ENCODE measurements at regions not wholly inside any gene's neighbourhood (a gene's known extent, or its start where the extent isn't known, plus 50 kb on each side); places are given as distances from the start of the nearest gene placed in this dataset.

DNA sequence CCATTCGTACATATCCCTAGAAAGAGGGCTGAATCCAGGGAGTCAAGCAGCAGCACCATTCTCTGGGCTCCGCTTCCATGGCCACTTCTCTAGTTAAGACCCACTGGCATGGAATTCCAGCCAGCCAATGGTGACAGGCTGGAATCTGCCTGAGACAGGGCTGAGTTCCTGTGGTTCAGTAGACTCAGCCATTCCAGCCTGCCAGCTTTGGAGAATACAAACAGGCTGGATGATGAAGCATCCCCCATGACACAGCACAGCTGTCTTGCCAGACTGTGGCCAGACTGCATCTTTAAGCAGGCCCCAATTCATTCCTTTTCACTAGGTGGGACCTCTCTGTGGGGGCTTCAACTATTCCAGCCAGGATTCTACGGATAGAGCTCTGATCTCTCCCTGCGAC lies 329.6 kb downstream of the XPNPEP1 start:
- H3K9ac ChIP-seq (ENCODE audit: extremely low read depth, insufficient read length, low read length): no peak overlapping the region
- H3K36me3 Mint-ChIP-seq (ENCODE audit: insufficient read depth in 1 of 3, low read depth in 3 of 3): peaks cover 0 to 8% (median 4%) of the 10 kb centered on the region in 3 experiments; a peak in 4 of 7 replicates
- no peaks in the 10 kb centered on the region for H3K79me1 ChIP-seq (ENCODE audit: insufficient read depth, low read depth, low read length, poor library complexity, severe bottlenecking)
- H2BK12ac ChIP-seq (ENCODE audit: insufficient read length, low read depth, low read length): no peak overlapping the region
- no peaks in the 10 kb centered on the region for H4K20me1 ChIP-seq (ENCODE audit: control insufficient read depth, insufficient read depth, insufficient read length)
- no peak overlapping the region for H3K4ac ChIP-seq (ENCODE audit: low read depth, low read length)
- H3K79me2 ChIP-seq (ENCODE audit: insufficient read depth, low read length): no peaks in the 10 kb centered on the region
- H3K4me2 ChIP-seq (ENCODE audit: insufficient read depth, insufficient read length, low read length): no peak overlapping the region
- peaks cover 12 to 17% of the 10 kb centered on the region in 2 experiments for H3K9me3 Mint-ChIP-seq
- H3K4me1 Mint-ChIP-seq: no peaks in the 10 kb centered on the region
- no peak overlapping the region for H3K27ac ChIP-seq (ENCODE audit: insufficient read length, low read depth, low read length)
- no peak overlapping the region for H3K23ac ChIP-seq (ENCODE audit: insufficient read length, low read depth, low read length)
- no CpG with 5 or more reads among the region's 4 CpGs for WGBS (ENCODE audit: extremely low coverage, insufficient read length, low lambda C conversion rate)
- no peaks in the 10 kb centered on the region for H3K23me2 ChIP-seq (ENCODE audit: insufficient read length, low read depth, low read length, poor library complexity, severe bottlenecking)
- H2BK20ac ChIP-seq (ENCODE audit: low read depth, low read length, poor library complexity, severe bottlenecking): no peak overlapping the region
- no peak overlapping the region for H3T11ph ChIP-seq (ENCODE audit: low read length)
- no peak overlapping the region for H2BK15ac ChIP-seq (ENCODE audit: low read depth, low read length)
- H3K27ac Mint-ChIP-seq: no peak overlapping the region
- H4K91ac ChIP-seq (ENCODE audit: insufficient read length, low read depth, low read length): no peak overlapping the region
- no peaks in the 10 kb centered on the region for H3K4me1 ChIP-seq (ENCODE audit: insufficient read depth, low read length)
- no peak overlapping the region for H2AK5ac ChIP-seq (ENCODE audit: insufficient read length, low read length)
- no peak overlapping the region for H4K5ac ChIP-seq (ENCODE audit: insufficient read length, low read depth, low read length)
- H3K14ac ChIP-seq (ENCODE audit: insufficient read depth, low read length): no peak overlapping the region
- TF ChIP-seq, protein P1, sequence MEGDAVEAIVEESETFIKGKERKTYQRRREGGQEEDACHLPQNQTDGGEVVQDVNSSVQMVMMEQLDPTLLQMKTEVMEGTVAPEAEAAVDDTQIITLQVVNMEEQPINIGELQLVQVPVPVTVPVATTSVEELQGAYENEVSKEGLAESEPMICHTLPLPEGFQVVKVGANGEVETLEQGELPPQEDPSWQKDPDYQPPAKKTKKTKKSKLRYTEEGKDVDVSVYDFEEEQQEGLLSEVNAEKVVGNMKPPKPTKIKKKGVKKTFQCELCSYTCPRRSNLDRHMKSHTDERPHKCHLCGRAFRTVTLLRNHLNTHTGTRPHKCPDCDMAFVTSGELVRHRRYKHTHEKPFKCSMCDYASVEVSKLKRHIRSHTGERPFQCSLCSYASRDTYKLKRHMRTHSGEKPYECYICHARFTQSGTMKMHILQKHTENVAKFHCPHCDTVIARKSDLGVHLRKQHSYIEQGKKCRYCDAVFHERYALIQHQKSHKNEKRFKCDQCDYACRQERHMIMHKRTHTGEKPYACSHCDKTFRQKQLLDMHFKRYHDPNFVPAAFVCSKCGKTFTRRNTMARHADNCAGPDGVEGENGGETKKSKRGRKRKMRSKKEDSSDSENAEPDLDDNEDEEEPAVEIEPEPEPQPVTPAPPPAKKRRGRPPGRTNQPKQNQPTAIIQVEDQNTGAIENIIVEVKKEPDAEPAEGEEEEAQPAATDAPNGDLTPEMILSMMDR (conservative IDR thresholded peaks at IDR 0.05): no peak
- no peak overlapping the region for H3K4me3 Mint-ChIP-seq
- H4K8ac ChIP-seq (replicated peaks; ENCODE audit: insufficient read length, low read depth, low read length): no peak overlapping the region
- no peaks in the 10 kb centered on the region for H3K27me3 ChIP-seq (ENCODE audit: insufficient read depth, low read length)
- no peaks in the 10 kb centered on the region; the same call in 1 of the 2 replicates for H3K27me3 Mint-ChIP-seq (ENCODE audit: low read depth)
- H3K18ac ChIP-seq (ENCODE audit: insufficient read length, low read depth, low read length): no peak overlapping the region
- H3K56ac ChIP-seq (ENCODE audit: insufficient read length, low read depth, low read length): no peak overlapping the region
- no peak overlapping the region for H2AFZ ChIP-seq (ENCODE audit: low read length)
- H2BK120ac ChIP-seq (ENCODE audit: low read depth, low read length, poor library complexity, severe bottlenecking): no peak overlapping the region
- H2BK5ac ChIP-seq (ENCODE audit: insufficient read length, low read length): no peak overlapping the region
- no peaks in the 10 kb centered on the region for H3K9me3 ChIP-seq (ENCODE audit: control insufficient read depth, low read depth, low read length)
- DNase-seq: no peak

Measured in H9 (cell line).